K562 (cell line): ENCODE measurements at regions not wholly inside any gene's neighbourhood (a gene's known extent, or its start where the extent isn't known, plus 50 kb on each side); places are given as distances from the start of the nearest gene placed in this dataset.

Experiments
- ATAC-seq: fragments of 200-7000 bp; cut with Tn5 transposase; 3 replicates; pipeline ENCODE4 v1.9.1; 2020; ENCODE audit warnings: moderate library complexity
- BruUV-seq: library from RNA; stranded (reverse); fragments of 400-500 nt; replicated peaks from 2 replicates; lab custom pipeline; 2021; lab: Mats Ljungman, UMichigan
- CTCF ChIA-PET: fragments of 300-600 bp; formaldehyde crosslinking; extraction: SDS; loops from one replicate; lab custom pipeline; 2021; ENCODE audit warnings: low intra/inter-chr PET ratio; lab: Yijun Ruan, JAX
- POLR2A ChIA-PET: fragments of 300-600, 350-650 bp; sonication (Branson Sonifier 250); formaldehyde crosslinking; extraction: SDS; loops from one replicate; lab custom pipeline; 2021; ENCODE audit warnings: antibody characterized with exemption, inconsistent platforms; lab: Yijun Ruan, JAX
- DNase-seq, 4 experiments: peaks; one replicate each; pipeline versions ENCODE4 v3.0.0 to v3.0.0-alpha.2; 2011 to 2018; ENCODE audit warnings: low spot score in 3 of 4, mixed read lengths in 3 of 4; ENCODE audit errors: extremely low read depth in 1 of 4
- FAIRE-seq: peaks from 2 replicates; lab custom pipeline; 2011; peaks lifted over from hg19 to GRCh38; lab: Jason Lieb, UNC
- H2AFZ ChIP-seq: 2 replicates; pipeline ENCODE4 v1.6.0; 2011; ENCODE audit warnings: low read depth, low read length, control low read depth, inconsistent platforms
- H3K27ac ChIP-seq: fragments of 200-600 bp; 3 replicates; pipeline ENCODE4 v1.8.0; 2011; ENCODE audit warnings: low read depth, mild to moderate bottlenecking, control low read depth, inconsistent platforms, low read length, moderate library complexity, mixed read lengths; ENCODE audit errors: extremely low read depth
- H3K27me3 ChIP-seq, 2 experiments: fragments of 300-600 bp in 1 of 2; 2 replicates in 1 of 2; 3 replicates in 1 of 2; pipeline versions ENCODE4 v1.6.0 to v1.8.0; 2011; ENCODE audit warnings: inconsistent platforms in 2 of 2, low read length in 2 of 2, mild to moderate bottlenecking in 1 of 2, mixed read lengths in 1 of 2, moderate library complexity in 1 of 2; ENCODE audit not compliant: control insufficient read depth in 2 of 2, insufficient read depth in 2 of 2
- H3K36me3 ChIP-seq: fragments of 300-600 bp; 3 replicates; pipeline ENCODE4 v1.8.0; 2011; ENCODE audit warnings: mild to moderate bottlenecking, low read length, inconsistent platforms; ENCODE audit not compliant: control insufficient read depth, insufficient read depth
- H3K4me1 ChIP-seq, 2 experiments: fragments of 200-600 bp in 1 of 2; replicated peaks in 1 of 2; 2 replicates in 1 of 2; 3 replicates in 1 of 2; pipeline versions ENCODE4 v1.5.1 to v1.8.0; 2011; ENCODE audit warnings: inconsistent platforms in 2 of 2, low read length in 2 of 2, mild to moderate bottlenecking in 1 of 2, mixed read lengths in 1 of 2, moderate library complexity in 1 of 2; ENCODE audit not compliant: control insufficient read depth in 2 of 2, insufficient read depth in 2 of 2
- H3K4me2 ChIP-seq: 2 replicates; pipeline ENCODE4 v1.6.1; 2011; ENCODE audit warnings: low read length, control low read depth, inconsistent platforms, mixed read lengths; ENCODE audit not compliant: insufficient read depth
- H3K4me3 ChIP-seq: fragments of 200-600 bp; sonication (generic), shearing (Covaris generic); 2 replicates; pipeline ENCODE4 v1.5.1; 2016; ENCODE audit warnings: control low read depth, inconsistent platforms
- H3K79me2 ChIP-seq: fragments of 200-600 bp; 3 replicates; pipeline ENCODE4 v1.8.0; 2011; ENCODE audit warnings: low read length, inconsistent platforms; ENCODE audit not compliant: control insufficient read depth, insufficient read depth
- H3K9ac ChIP-seq, 2 experiments: 2 replicates each; pipeline versions ENCODE4 v1.6.0 to v1.6.1; 2011; ENCODE audit warnings: low read depth in 2 of 2, low read length in 2 of 2, control low read depth in 1 of 2, inconsistent platforms in 1 of 2, mild to moderate bottlenecking in 1 of 2, mixed read lengths in 1 of 2; ENCODE audit not compliant: insufficient read depth in 1 of 2
- H3K9me1 ChIP-seq: one replicate; pipeline ENCODE4 v1.6.0; 2011; ENCODE audit warnings: inconsistent platforms, mild to moderate bottlenecking, low read length, moderate library complexity; ENCODE audit not compliant: control insufficient read depth, insufficient read depth
- H3K9me3 ChIP-seq: replicated peaks from 2 replicates; pipeline ENCODE4 v1.5.1; 2011; ENCODE audit warnings: low read depth, low read length, inconsistent platforms; ENCODE audit not compliant: control insufficient read depth, insufficient read depth
- H4K20me1 ChIP-seq: replicated peaks from 2 replicates; pipeline ENCODE4 v1.6.1; 2011; ENCODE audit warnings: low read length, inconsistent platforms, mixed read lengths; ENCODE audit not compliant: control insufficient read depth, insufficient read depth
- DEAF1 ChIP-seq: fragments of 450-650 bp; formaldehyde crosslinking; IDR thresholded peaks from 2 replicates; pipeline ENCODE4 v1.4.0; 2020; ENCODE audit warnings: mild to moderate bottlenecking, moderate library complexity
- ERF ChIP-seq: fragments of 450-650 bp; formaldehyde crosslinking; IDR thresholded peaks from 2 replicates; pipeline ENCODE4 v1.4.0; 2020; ENCODE audit warnings: mild to moderate bottlenecking, mixed read lengths
- HINFP ChIP-seq: fragments of 450-650 bp; conservative IDR thresholded peaks from 2 replicates; pipeline ENCODE4 v1.6.1; 2016; ENCODE audit warnings: missing genetic modification characterization, low read depth, mild to moderate bottlenecking, control low read depth, missing compliant biosample characterization
- HSF4 ChIP-seq: fragments of 250-450 bp; sonication (Bioruptor Pico); IDR thresholded peaks from 2 replicates; pipeline ENCODE4 v2.1.2; 2022; ENCODE audit warnings: mild to moderate bottlenecking, moderate library complexity, borderline replicate concordance
- WGBS: fragments of 100-300 bp; shearing (Covaris generic); methylation state at CpG from one replicate; pipeline ENCODE4 v1.1.6; 2016; ENCODE audit warnings: low coverage, mixed read lengths; ENCODE audit not compliant: insufficient coverage; ENCODE audit errors: missing lambda C conversion rate; 5-methylcytosine and 5-hydroxymethylcytosine counted together
- in situ Hi-C: fragments of 300-500 bp; cut with MboI; formaldehyde crosslinking; loops from 4 replicates; pipeline ENCODE4 v1.15.0; 2018; ENCODE audit warnings: inconsistent platforms, mixed read lengths
- intact Hi-C: fragments of 100-400 bp; cut with micrococcal nuclease; formaldehyde crosslinking; loops from 2 replicates; pipeline ENCODE4 v1.14.2; 2022
- TF ChIP-seq, protein P1 (sequence below): fragments of 250-450 bp; sonication (Bioruptor Pico); IDR thresholded peaks from 2 replicates; pipeline ENCODE4 v1.8.0; 2022; ENCODE audit warnings: inconsistent platforms, mild to moderate bottlenecking, moderate library complexity, borderline replicate concordance
- TF ChIP-seq, protein P2 (sequence below): fragments of 250-450 bp; sonication (Bioruptor Pico); IDR thresholded peaks from 2 replicates; pipeline ENCODE4 v1.8.0; 2021; ENCODE audit warnings: borderline replicate concordance, mild to moderate bottlenecking, moderate library complexity; ENCODE audit not compliant: poor library complexity, severe bottlenecking
- TF ChIP-seq, protein P3 (sequence below): fragments of 250-450 bp; sonication (Bioruptor Pico); IDR thresholded peaks from 2 replicates; pipeline ENCODE4 v1.8.0; 2022; ENCODE audit warnings: moderate library complexity, mild to moderate bottlenecking, inconsistent platforms

GRCh38 chrX:35362866-35363265 lies 420.3 kb downstream of the FAM47B start:
- H3K4me2 ChIP-seq = no peak overlapping the region
- no peaks in the 10 kb centered on the region for H3K4me1 ChIP-seq
- no peak overlapping the region for H2AFZ ChIP-seq
- no peaks in the 10 kb centered on the region for H4K20me1 ChIP-seq
- no peak for FAIRE-seq
- no TSS peak for BruUV-seq
- 5% methylated on average over 2 of the region's 4 CpGs for WGBS
- TF ChIP-seq DEAF1 (CRISPR knock-in tag) (no peak), HSF4 (CRISPR knock-in tag) (no peak), ERF (no peak)
- no peaks in the 10 kb centered on the region for H3K79me2 ChIP-seq
- no peak overlapping the region for H3K4me3 ChIP-seq
- ChIA-PET CTCF (no interaction called here), POLR2A (no interaction called here)
- ATAC-seq = no peak
- intact Hi-C loops (no loop called here), in situ Hi-C loops (no loop called here)
- H3K27ac ChIP-seq = no peak overlapping the region
- no peaks in the 10 kb centered on the region for H3K27me3 ChIP-seq
- H3K36me3 ChIP-seq = no peaks in the 10 kb centered on the region
- H3K9ac ChIP-seq = no peak overlapping the region
- H3K9me1 ChIP-seq = no peaks in the 10 kb centered on the region
- DNase-seq = no peak
- no peaks in the 10 kb centered on the region for H3K9me3 ChIP-seq

- H3K9me3 ChIP-seq = no peaks in the 10 kb centered on the region
- H3K79me2 ChIP-seq = no peaks in the 10 kb centered on the region
- WGBS = 0% methylated on average over 1 of the region's 1 CpG
- H3K36me3 ChIP-seq = no peaks in the 10 kb centered on the region
- intact Hi-C loops = no loop called here
- H3K27me3 ChIP-seq = no peaks in the 10 kb centered on the region
- no TSS peak for BruUV-seq
- no peak overlapping the region for H3K4me3 ChIP-seq
- FAIRE-seq (no peak), ATAC-seq (no peak), DNase-seq (no peak)
- ChIA-PET CTCF (no interaction called here), POLR2A (no interaction called here)
- no peak overlapping the region for H2AFZ ChIP-seq
- no peak overlapping the region for H3K9ac ChIP-seq
- H3K27ac ChIP-seq = no peak overlapping the region
- H3K9me1 ChIP-seq = no peaks in the 10 kb centered on the region
- no peak overlapping the region for H3K4me2 ChIP-seq
- in situ Hi-C loops = no loop called here
- no peaks in the 10 kb centered on the region for H4K20me1 ChIP-seq
- H3K4me1 ChIP-seq = no peaks in the 10 kb centered on the region
- TF ChIP-seq, protein P1, sequence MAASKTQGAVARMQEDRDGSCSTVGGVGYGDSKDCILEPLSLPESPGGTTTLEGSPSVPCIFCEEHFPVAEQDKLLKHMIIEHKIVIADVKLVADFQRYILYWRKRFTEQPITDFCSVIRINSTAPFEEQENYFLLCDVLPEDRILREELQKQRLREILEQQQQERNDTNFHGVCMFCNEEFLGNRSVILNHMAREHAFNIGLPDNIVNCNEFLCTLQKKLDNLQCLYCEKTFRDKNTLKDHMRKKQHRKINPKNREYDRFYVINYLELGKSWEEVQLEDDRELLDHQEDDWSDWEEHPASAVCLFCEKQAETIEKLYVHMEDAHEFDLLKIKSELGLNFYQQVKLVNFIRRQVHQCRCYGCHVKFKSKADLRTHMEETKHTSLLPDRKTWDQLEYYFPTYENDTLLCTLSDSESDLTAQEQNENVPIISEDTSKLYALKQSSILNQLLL (CRISPR knock-in tag) = no peak
- TF ChIP-seq HINFP (tag) = no peak
- TF ChIP-seq, protein P2, sequence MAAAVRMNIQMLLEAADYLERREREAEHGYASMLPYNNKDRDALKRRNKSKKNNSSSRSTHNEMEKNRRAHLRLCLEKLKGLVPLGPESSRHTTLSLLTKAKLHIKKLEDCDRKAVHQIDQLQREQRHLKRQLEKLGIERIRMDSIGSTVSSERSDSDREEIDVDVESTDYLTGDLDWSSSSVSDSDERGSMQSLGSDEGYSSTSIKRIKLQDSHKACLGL (CRISPR knock-in tag) = no peak
- TF ChIP-seq, protein P3, sequence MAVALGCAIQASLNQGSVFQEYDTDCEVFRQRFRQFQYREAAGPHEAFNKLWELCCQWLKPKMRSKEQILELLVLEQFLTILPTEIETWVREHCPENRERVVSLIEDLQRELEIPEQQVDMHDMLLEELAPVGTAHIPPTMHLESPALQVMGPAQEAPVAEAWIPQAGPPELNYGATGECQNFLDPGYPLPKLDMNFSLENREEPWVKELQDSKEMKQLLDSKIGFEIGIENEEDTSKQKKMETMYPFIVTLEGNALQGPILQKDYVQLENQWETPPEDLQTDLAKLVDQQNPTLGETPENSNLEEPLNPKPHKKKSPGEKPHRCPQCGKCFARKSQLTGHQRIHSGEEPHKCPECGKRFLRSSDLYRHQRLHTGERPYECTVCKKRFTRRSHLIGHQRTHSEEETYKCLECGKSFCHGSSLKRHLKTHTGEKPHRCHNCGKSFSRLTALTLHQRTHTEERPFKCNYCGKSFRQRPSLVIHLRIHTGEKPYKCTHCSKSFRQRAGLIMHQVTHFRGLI = no peak
These were observed 424.0 kb upstream of the MAGEB16 start for GRCh38 chrX:35374116-35374515.
